Ishikawa (cell line): ENCODE measurements at regions not wholly inside any gene's neighbourhood (a gene's known extent, or its start where the extent isn't known, plus 50 kb on each side); places are given as distances from the start of the nearest gene placed in this dataset.

Source experiments
- CEBPB ChIP-seq: IDR thresholded peaks from 2 replicates; pipeline ENCODE4 v1.6.1; 2012
- CREB1 ChIP-seq: IDR thresholded peaks from 2 replicates; pipeline ENCODE4 v1.6.1; 2012; ENCODE audit warnings: low read depth
- EGR1 ChIP-seq: IDR thresholded peaks from 2 replicates; pipeline ENCODE4 v1.6.1; 2012
- EP300 ChIP-seq: IDR thresholded peaks from 2 replicates; pipeline ENCODE4 v1.6.1; 2012; ENCODE audit warnings: borderline replicate concordance
- FOXM1 ChIP-seq: IDR thresholded peaks from 2 replicates; pipeline ENCODE4 v1.6.1; 2012; ENCODE audit warnings: low read depth, borderline replicate concordance
- MAX ChIP-seq: IDR thresholded peaks from 2 replicates; pipeline ENCODE4 v1.6.1; 2012
- NFIC ChIP-seq: IDR thresholded peaks from 2 replicates; pipeline ENCODE4 v1.6.1; 2012
- RAD21 ChIP-seq: IDR thresholded peaks from 2 replicates; pipeline ENCODE4 v1.6.1; 2012; ENCODE audit warnings: low read depth
- REST ChIP-seq: IDR thresholded peaks from 2 replicates; pipeline ENCODE4 v1.6.1; 2012; ENCODE audit warnings: low read depth, mild to moderate bottlenecking
- TAF1 ChIP-seq: IDR thresholded peaks from 2 replicates; pipeline ENCODE4 v1.6.1; 2012; ENCODE audit warnings: low read depth, mild to moderate bottlenecking
- TCF12 ChIP-seq: IDR thresholded peaks from 2 replicates; pipeline ENCODE4 v1.6.1; 2012; ENCODE audit warnings: low read depth
- TEAD4 ChIP-seq: IDR thresholded peaks from 2 replicates; pipeline ENCODE4 v1.6.1; 2012
- USF1 ChIP-seq: IDR thresholded peaks from 2 replicates; pipeline ENCODE4 v1.6.1; 2012
- YY1 ChIP-seq: IDR thresholded peaks from 2 replicates; pipeline ENCODE4 v1.6.1; 2012; ENCODE audit warnings: low read depth
- ZBTB7A ChIP-seq: IDR thresholded peaks from 2 replicates; pipeline ENCODE4 v1.6.1; 2012; ENCODE audit warnings: low read depth

GRCh38 chr5:8961956-8962355, 583.9 kb downstream of the SEMA5A start:
- TF ChIP-seq EP300 (no peak), MAX (no peak), EGR1 (no peak), YY1 (no peak), CEBPB (no peak), CREB1 (no peak), USF1 (no peak), TAF1 (no peak), ZBTB7A (no peak), FOXM1 (no peak), NFIC (no peak), REST (no peak), TEAD4 (no peak), RAD21 (no peak), TCF12 (no peak)

GRCh38 chr5:8981016-8981415, 564.9 kb downstream of the SEMA5A start:
- TF ChIP-seq NFIC (no peak), EP300 (no peak), CEBPB (no peak), FOXM1 (no peak), MAX (no peak), YY1 (no peak), RAD21 (no peak), TCF12 (no peak), REST (no peak), TAF1 (no peak), EGR1 (no peak), USF1 (no peak), TEAD4 (no peak)

GRCh38 chr5:8981496-8981895, 564.4 kb downstream of the SEMA5A start:
- no peak for TF ChIP-seq TEAD4
- TF ChIP-seq TAF1 = no peak
- TF ChIP-seq EGR1 = no peak
- no peak for TF ChIP-seq YY1
- no peak for TF ChIP-seq MAX
- TF ChIP-seq RAD21 = no peak
- TF ChIP-seq EP300 = no peak
- TF ChIP-seq REST = no peak
- TF ChIP-seq USF1 = no peak
- TF ChIP-seq FOXM1 = no peak
- no peak for TF ChIP-seq TCF12
- no peak for TF ChIP-seq CREB1
- TF ChIP-seq ZBTB7A = no peak
- no peak for TF ChIP-seq NFIC
- TF ChIP-seq CEBPB = no peak

GRCh38 chr5:8984386-8984785, 561.5 kb downstream of the SEMA5A start:
- TF ChIP-seq CREB1 = no peak
